ENCODE measurements at regions not wholly inside any gene's neighbourhood (a gene's known extent, or its start where the extent isn't known, plus 50 kb on each side); places are given as distances from the start of the nearest gene placed in this dataset.

DNA sequence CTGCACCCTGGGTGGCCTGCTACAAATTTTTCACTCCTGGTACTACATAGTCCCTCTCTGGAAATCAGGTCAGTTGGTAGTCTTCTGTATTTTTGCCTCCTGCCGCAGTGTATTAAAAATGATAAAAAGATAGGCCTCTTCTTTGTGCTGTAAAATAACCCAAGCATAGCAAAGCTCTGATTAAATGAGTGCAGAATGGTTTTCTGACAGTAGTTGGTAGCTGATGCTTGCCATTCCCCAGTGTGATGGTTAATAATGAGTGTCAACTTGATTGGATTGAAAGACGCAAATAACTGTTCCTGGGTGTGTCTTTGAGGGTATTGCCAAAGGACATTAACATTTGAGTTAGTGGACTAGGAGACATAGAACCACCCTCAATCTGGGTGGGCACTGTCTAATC lies 264.4 kb upstream of the ZNF717 start:
- Mint-ChIP-seq H3K27me3 (ENCODE audit: insufficient read depth, unreplicated experiment) (no peaks in the 10 kb centered on the region), H3K4me3 (ENCODE audit: unreplicated experiment) (no peak overlapping the region), H3K9me3 (ENCODE audit: unreplicated experiment) (no peaks in the 10 kb centered on the region), H3K4me1 (ENCODE audit: low read depth, unreplicated experiment) (peaks cover 4% of the 10 kb centered on the region), H3K27ac (ENCODE audit: unreplicated experiment) (no peak overlapping the region), H3K36me3 (ENCODE audit: insufficient read depth, unreplicated experiment) (no peaks in the 10 kb centered on the region)
- TF ChIP-seq, protein P1, sequence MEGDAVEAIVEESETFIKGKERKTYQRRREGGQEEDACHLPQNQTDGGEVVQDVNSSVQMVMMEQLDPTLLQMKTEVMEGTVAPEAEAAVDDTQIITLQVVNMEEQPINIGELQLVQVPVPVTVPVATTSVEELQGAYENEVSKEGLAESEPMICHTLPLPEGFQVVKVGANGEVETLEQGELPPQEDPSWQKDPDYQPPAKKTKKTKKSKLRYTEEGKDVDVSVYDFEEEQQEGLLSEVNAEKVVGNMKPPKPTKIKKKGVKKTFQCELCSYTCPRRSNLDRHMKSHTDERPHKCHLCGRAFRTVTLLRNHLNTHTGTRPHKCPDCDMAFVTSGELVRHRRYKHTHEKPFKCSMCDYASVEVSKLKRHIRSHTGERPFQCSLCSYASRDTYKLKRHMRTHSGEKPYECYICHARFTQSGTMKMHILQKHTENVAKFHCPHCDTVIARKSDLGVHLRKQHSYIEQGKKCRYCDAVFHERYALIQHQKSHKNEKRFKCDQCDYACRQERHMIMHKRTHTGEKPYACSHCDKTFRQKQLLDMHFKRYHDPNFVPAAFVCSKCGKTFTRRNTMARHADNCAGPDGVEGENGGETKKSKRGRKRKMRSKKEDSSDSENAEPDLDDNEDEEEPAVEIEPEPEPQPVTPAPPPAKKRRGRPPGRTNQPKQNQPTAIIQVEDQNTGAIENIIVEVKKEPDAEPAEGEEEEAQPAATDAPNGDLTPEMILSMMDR (IDR thresholded peaks at IDR 0.05; ENCODE audit: insufficient read depth in 1 of 2, low read depth in 1 of 2, low read length in 1 of 2, severe bottlenecking in 1 of 2, unreplicated experiment in 1 of 2) = no peak
- Histone ChIP-seq H3K4me3 (ENCODE audit: low read depth, low read length) (no peak overlapping the region), H3K9me3 (no peaks in the 10 kb centered on the region), H3K27me3 (replicated peaks; ENCODE audit: control insufficient read depth, insufficient read depth, low read length) (no peaks in the 10 kb centered on the region), H3K36me3 (ENCODE audit: control insufficient read depth, insufficient read depth, low read length) (no peaks in the 10 kb centered on the region), H3K4me1 (no peaks in the 10 kb centered on the region)
- CTCF ChIA-PET = no interaction called here
- POLR2A ChIA-PET = no interaction called here
- DNase-seq = no peak
- intact Hi-C loops (cut with micrococcal nuclease; ENCODE audit: unreplicated experiment) = no loop called here
- BruUV-seq (replicated peaks) = no TSS peak

DNA sequence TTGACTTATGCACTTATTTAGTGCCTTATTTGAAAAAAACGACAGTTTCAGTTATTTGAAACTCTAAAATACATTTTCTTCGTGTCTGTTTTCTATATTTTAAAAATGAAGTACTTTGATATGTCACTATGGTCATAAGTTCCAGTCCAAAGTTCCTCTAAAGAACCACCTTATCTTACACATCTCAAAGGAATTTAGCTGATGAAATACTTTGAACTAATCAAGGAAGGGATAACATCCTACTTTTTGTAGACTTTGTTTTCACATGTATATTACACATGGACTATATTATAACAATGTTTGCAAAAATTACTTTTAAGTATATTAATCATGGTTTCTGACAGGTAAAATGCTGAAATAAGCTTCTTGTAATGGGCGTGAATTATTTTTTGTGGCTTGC lies 265.8 kb upstream of the ZNF717 start:
- H3K9me3 Mint-ChIP-seq (ENCODE audit: unreplicated experiment) = no peaks in the 10 kb centered on the region
- ChIA-PET POLR2A (no interaction called here), CTCF (no interaction called here)
- Histone ChIP-seq H3K9me3 (no peaks in the 10 kb centered on the region), H3K27me3 (replicated peaks; ENCODE audit: control insufficient read depth, insufficient read depth, low read length) (no peaks in the 10 kb centered on the region), H3K36me3 (ENCODE audit: control insufficient read depth, insufficient read depth, low read length) (no peaks in the 10 kb centered on the region), H3K4me3 (ENCODE audit: low read depth, low read length) (no peak overlapping the region), H3K4me1 (no peaks in the 10 kb centered on the region)
- TF ChIP-seq, protein P1 (IDR thresholded peaks at IDR 0.05; ENCODE audit: insufficient read depth in 1 of 2, low read depth in 1 of 2, low read length in 1 of 2, severe bottlenecking in 1 of 2, unreplicated experiment in 1 of 2) = no peak
- no peak overlapping the region for H3K27ac Mint-ChIP-seq (ENCODE audit: unreplicated experiment)
- no peak overlapping the region for H3K4me3 Mint-ChIP-seq (ENCODE audit: unreplicated experiment)
- intact Hi-C loops (cut with micrococcal nuclease; ENCODE audit: unreplicated experiment) = no loop called here
- H3K27me3 Mint-ChIP-seq (ENCODE audit: insufficient read depth, unreplicated experiment) = no peaks in the 10 kb centered on the region
- BruUV-seq (replicated peaks) = no TSS peak
- no peaks in the 10 kb centered on the region for H3K4me1 Mint-ChIP-seq (ENCODE audit: low read depth, unreplicated experiment)
- H3K36me3 Mint-ChIP-seq (ENCODE audit: insufficient read depth, unreplicated experiment) = no peaks in the 10 kb centered on the region
- no peak for DNase-seq

DNA sequence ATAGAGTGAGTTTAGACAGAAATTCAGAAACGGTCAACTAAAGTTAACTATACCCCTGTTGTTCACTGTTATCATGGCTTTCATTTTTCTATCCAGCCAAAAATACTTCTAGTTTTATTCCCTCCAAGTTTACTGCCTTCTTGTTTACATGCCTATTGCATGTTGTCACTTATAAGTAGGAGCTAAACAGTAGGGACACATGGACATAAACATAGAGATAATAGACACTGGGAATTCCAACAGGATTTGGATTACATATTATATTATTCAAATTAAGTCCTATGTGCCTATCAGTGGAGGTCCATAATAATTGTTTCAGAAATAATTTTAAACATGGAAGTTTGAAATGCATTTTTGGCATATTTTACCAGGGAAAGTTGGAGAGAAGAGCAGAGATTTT lies 269.1 kb upstream of the ZNF717 start:
- DNase-seq = no peak
- CTCF ChIA-PET = no interaction called here
- no peaks in the 10 kb centered on the region for H3K36me3 ChIP-seq (ENCODE audit: control insufficient read depth, insufficient read depth, low read length)
- Mint-ChIP-seq H3K36me3 (ENCODE audit: insufficient read depth, unreplicated experiment) (no peaks in the 10 kb centered on the region), H3K4me1 (ENCODE audit: low read depth, unreplicated experiment) (no peaks in the 10 kb centered on the region), H3K27me3 (ENCODE audit: insufficient read depth, unreplicated experiment) (no peaks in the 10 kb centered on the region), H3K27ac (ENCODE audit: unreplicated experiment) (no peak overlapping the region), H3K4me3 (ENCODE audit: unreplicated experiment) (no peak overlapping the region), H3K9me3 (ENCODE audit: unreplicated experiment) (no peaks in the 10 kb centered on the region)
- TF ChIP-seq, protein P1 (IDR thresholded peaks at IDR 0.05; ENCODE audit: insufficient read depth in 1 of 2, low read depth in 1 of 2, low read length in 1 of 2, severe bottlenecking in 1 of 2, unreplicated experiment in 1 of 2) = no peak
- no TSS peak for BruUV-seq (replicated peaks)
- intact Hi-C loops (cut with micrococcal nuclease; ENCODE audit: unreplicated experiment) = no loop called here
- H3K27me3 ChIP-seq (replicated peaks; ENCODE audit: control insufficient read depth, insufficient read depth, low read length) = no peaks in the 10 kb centered on the region
- H3K4me1 ChIP-seq = no peaks in the 10 kb centered on the region
- POLR2A ChIA-PET = no interaction called here
- no peak overlapping the region for H3K4me3 ChIP-seq (ENCODE audit: low read depth, low read length)
- no peaks in the 10 kb centered on the region for H3K9me3 ChIP-seq

Measured in Caco-2 (cell line).